ENCODE measurements at regions not wholly inside any gene's neighbourhood (a gene's known extent, or its start where the extent isn't known, plus 50 kb on each side); places are given as distances from the start of the nearest gene placed in this dataset.
"Not testable (repeated sequence)": the region's sequence is repeated elsewhere in the genome, so short reads cannot be mapped to it uniquely, and the experiment has no call there.

GRCh38 chr21:15932726-15933125, 202.9 kb downstream of the USP25 start:
- no peak for DNase-seq

- DNase-seq = no peak
Observed at GRCh38 chr21:15935530-15935929, 205.7 kb downstream of the USP25 start.

DNA sequence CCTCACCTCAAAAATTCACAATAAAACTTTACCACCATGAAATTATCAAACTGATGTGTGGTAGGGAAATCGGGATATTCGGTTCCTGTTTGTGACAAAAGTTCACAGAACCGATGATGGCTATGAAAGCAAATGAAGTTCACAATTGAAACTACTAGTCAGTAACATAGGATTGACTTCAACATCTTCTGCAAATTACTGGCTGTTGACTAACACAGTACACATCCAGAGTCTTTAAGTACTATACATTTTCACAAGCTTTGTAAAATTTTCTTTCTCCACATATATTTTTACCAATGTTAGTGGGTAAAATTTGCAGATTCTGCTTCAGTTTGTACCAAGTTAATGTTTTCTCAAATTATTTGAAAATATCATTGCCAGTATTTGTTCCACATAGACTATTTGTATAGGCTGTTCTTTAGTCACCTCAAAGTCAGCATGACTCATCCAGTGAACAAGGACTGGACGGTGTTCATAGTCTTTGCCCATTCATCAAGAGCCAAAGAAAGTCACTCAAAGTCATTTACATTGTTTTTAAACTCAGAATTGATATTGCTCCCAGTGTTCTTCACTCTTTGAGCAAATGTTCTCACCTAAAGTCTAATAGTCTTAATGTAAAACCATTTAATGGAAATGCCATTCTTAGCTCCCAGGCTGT, 213.4 kb downstream of the USP25 start:
- DNase-seq = no peak

DNA sequence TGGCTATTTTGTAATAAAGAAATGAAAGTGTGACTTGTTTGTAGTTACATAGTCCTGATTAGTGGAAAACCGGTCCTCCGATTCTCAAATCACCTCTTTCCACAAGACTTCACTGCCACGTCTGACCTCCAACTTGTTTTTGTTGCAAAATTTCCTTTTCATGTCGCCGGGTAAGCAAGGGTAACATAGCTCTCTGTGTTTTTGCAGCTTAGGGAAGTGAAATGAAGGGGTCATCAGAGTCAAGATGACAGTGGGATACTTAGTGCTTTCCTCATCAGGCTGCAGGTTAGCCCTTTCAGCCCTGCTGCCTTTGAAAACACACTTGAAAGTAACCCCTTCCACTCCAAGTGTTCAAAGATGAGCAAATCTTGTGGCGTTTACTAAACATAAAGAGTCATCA, 217.9 kb downstream of the USP25 start:
- no peak for DNase-seq

DNA sequence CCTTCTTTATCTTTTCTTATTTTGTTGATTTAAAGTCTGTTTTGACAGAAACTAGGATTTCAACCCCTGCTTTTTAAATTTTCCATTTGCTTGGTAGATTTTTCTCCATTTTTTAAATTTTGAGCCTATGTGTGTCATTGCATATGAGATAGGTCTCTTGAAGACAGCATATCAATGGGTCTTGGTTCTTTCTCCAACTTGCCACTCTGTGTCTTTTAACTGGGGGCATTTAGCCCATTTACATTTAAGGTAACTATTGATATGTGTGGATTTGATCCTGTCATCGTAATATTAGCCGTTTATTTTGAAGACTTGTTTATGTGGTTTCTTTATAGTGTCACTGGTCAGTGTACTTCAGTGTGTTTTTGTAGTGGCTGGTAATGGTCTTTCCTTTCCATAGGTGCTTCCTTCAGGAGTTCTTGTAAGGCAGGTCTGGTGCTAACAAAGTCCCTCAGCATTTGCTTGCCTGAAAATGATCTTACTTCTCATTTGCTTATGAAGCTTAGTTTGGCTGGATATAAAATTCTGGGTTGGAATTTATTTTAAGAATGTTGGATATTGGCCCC, 223.9 kb downstream of the USP25 start:
- DNase-seq = no peak

- no peak for DNase-seq
Observed at GRCh38 chr21:15964236-15964855, 234.6 kb downstream of the USP25 start.

DNA sequence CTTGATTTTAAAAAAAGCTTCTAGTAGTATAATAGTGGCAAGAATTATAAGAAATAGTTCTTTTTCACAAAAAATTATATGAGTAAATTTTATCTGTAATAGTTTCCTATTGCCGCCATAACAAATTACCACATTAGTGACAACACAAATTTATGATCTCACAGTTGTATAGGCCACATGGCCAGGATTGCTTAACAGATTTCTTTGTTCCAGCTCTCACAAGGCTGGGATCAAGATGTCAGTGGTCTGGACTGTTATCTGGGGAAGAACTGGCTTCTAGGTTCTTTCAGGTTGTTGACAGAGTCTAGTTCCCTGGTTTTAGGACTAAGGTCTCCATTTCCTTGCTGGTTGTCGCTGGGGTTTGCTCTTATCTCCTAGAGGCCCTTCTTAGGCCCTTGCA, 236.4 kb downstream of the USP25 start:
- no peak for DNase-seq

DNA sequence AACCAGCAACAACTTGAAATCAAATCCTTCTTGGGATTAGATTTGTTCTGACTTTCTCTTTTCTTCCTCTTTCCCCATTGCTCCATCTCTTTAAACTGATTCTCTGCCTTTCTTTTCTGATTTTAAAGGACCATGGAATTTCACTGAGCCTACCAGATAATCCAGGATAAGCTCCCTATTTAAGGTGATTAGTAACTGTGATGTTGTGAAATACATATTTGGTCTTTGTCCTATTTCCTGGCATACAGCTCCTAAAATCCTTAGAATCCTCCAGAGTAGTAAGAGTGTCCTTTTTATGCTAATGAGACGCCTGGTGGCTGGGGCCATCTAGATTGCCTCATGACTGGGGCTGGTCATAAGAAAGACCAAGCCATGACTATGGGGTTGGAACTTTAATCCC, 236.9 kb downstream of the USP25 start:
- DNase-seq = no peak

- DNase-seq = no peak
Observed at GRCh38 chr21:15967661-15968060, 237.9 kb downstream of the USP25 start.

DNA sequence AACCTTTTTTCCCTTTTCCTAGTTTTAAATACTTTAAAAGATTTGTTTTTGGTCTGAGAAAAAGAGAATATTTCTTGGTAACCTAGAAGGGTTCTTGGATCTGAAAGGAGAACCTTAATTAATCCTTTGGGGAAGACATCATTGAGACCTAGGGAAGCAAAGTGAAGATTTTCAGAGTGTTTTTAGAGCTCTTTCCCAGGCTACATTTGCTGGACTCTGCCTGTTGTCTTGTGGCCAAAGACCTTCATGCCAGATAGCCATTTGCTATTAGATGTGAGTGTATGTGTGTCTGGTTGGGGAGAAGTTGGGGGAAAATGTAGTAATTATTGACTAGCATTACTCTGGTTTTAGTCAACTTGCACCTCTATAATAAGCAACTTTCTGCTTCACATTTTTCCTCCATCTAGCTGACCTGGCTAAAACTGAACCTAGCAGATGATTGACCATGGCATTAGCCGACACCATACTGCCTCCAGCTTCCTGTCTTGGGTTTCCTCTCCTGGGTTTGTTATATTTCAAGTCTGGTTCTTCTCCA, 239.1 kb downstream of the USP25 start:
- DNase-seq = no peak

DNA sequence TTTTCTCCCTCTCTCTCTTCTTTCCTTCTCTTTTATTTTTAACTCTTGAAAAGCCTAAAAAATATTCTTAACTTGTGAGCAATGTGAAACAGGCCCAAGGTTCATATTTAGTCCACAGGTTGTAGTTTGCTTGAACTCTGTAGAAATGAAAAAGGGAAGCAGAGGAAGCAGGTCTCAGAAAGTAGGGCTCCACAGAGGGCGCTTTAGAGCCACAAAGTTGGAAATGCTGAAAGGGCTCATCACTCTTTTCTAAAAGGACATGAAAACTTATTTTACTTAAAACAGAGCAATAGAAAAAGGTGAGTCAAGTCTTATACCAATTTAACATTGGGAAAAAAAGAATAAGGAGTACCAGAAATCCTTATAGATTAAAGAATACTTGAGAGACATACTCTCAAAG, 247.0 kb downstream of the USP25 start:
- no peak for DNase-seq

DNA sequence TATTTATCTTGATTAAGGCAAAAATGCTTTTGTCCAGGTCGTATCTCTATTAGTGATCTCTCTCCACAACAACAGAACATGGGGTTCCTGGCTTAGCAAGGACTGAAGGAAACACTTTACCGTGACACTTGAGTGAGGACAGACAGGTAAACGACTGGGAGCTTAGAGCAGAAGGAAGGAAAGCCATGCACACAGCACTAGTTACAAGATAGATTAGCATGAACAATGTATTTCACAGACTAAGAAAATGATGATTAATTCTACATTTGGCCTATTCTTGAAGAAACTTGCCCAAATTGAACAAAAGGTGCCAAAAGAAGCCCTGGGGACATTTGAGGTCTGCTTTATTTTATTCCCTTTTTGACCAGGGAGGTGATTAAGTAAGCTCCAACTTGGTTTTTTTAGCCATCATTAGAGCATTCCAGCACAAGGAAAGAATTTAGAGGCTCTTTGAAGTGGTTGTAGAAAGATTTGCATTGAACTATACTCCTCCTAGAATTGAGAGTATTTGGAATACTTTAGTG, 248.5 kb downstream of the USP25 start:
- no peak for DNase-seq

DNA sequence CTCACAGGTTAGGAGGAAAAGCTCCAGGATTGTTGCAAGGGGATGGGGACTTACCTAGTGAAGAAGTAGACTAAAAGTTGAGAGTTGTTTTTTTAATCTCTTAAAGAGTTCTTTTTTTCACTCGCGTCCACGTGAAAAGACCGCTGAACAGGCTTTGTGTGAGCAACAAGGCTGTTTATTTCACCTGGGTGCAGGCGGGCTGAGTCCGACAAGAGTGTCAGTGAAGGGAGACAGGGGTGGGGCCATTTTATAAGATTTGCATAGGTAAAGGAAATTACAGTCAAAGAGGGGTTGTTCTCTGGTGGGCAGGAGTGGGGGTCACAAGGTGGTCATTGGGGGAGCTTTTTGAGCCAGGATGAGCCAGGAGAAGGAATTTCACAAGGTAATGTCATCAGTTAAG, 249.7 kb downstream of the USP25 start:
- DNase-seq = not testable (repeated sequence)

DNA sequence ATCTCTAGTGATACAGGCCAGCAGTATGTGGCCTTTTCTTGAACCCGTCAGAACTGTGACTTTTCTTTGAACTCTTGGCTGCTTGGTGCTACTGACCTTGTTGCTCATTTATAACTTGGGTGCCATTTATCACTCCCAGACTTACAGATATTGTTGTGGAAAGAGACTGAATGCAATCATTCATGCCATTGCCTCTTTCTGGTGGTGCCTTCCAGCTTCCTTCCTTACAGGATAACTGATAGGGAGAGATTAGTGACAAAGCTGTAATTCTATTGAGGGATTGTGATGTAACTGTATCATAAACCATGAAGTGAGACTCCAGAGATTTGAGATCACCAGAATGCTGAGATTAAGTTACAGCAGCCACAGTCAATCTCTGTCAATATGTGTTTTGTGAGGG, 256.5 kb downstream of the USP25 start:
- DNase-seq = no peak

GRCh38 chr21:15992171-15992570, 262.4 kb downstream of the USP25 start:
- no peak for DNase-seq

- DNase-seq = no peak
Observed at GRCh38 chr21:15993951-15994350, 264.2 kb downstream of the USP25 start.

- no peak for DNase-seq
Observed at GRCh38 chr21:15999741-16000140, 270.0 kb downstream of the USP25 start.

- DNase-seq = no peak
Observed at GRCh38 chr21:16002874-16003466, 273.2 kb downstream of the USP25 start.

DNA sequence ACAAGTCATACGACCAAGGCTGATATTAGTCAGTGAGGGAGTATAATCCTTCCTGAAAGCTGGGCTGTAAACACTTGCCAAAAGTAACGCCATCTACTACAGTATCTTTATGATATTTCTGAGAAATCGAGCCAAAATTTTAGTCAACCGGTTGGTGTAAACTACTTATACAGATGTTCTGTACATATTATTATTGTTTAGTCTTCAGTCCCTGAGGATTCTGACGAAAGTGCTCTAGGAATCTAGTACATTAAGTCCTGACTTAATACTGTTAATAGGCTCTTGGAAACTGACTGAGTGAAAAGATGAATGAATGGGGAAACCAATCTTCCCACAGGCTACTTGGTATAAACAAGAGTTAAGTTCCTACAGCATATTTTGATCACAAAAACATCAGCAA, 274.3 kb downstream of the USP25 start:
- no peak for DNase-seq

DNA sequence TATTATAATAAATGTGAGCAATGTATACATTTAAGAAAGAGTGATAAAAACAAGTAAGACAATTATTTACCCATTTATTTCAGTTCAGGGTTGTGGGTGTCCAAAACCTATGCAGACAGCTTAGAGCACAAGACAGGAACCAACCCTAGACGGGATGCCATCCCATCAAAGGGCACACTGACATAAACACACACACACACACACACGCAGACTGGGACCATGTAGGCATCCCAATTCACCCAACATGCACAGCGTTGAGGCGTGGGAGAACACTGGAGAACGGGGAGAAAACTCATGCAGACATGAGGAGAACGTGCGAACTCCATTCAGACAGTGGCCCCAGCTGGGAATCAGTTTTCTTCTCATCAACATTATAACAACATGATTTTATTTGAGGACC, 274.7 kb downstream of the USP25 start:
- DNase-seq = no peak

- no peak for DNase-seq
Observed at GRCh38 chr21:16005996-16006395, 276.2 kb downstream of the USP25 start.

GRCh38 chr21:16007943-16008342, 278.2 kb downstream of the USP25 start:
- no peak for DNase-seq

DNA sequence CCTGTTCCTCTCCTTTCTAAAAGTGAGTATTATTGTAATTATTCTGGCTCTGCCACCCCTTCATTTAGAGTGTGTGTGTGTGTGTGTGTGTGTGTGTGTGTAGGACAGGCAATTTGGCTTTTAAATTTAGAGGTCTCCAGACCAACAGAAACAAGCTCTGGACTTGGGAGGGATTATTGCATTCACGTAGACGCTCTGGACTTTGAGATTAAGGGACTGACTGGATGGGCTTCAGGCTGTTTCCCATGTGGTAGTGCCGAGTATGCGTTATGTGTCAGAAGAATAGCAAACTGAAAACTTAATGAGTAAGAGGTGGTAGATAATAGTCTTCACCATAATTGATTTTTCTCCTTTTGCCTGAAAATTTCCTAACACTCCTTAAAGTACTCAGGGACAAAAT, 281.9 kb downstream of the USP25 start:
- DNase-seq = no peak

GRCh38 chr21:16013570-16013969, 283.8 kb downstream of the USP25 start:
- no peak for DNase-seq
